Mucosa of rectum (tissue), 2 donors: ENCODE measurements at regions not wholly inside any gene's neighbourhood (a gene's known extent, or its start where the extent isn't known, plus 50 kb on each side); places are given as distances from the start of the nearest gene placed in this dataset.
A peak's percentile ranks its signal among the peaks of the same experiment; 100 is the strongest.

Experiments
- H3K27ac ChIP-seq, 2 donors: one replicate each; pipeline ENCODE4 v1.7.0; 2013; ENCODE audit warnings: inconsistent platforms in 2 of 2, low read depth in 2 of 2, low read length in 2 of 2
- H3K27me3 ChIP-seq, 2 donors: one replicate each; pipeline ENCODE4 v1.7.0; 2013; ENCODE audit warnings: low read length in 2 of 2; ENCODE audit not compliant: control insufficient read depth in 2 of 2, insufficient read depth in 2 of 2
- H3K36me3 ChIP-seq, 2 donors: one replicate each; pipeline ENCODE4 v1.7.0; 2013; ENCODE audit warnings: low read length in 2 of 2; ENCODE audit not compliant: control insufficient read depth in 2 of 2, insufficient read depth in 2 of 2
- H3K4me1 ChIP-seq, 2 donors: one replicate each; pipeline ENCODE4 v1.7.0; 2013; ENCODE audit warnings: low read length in 2 of 2, mild to moderate bottlenecking in 1 of 2; ENCODE audit not compliant: control insufficient read depth in 2 of 2, insufficient read depth in 2 of 2
- H3K4me3 ChIP-seq, 2 donors: one replicate each; pipeline ENCODE4 v1.7.0; 2013; ENCODE audit warnings: low read length in 2 of 2
- H3K9ac ChIP-seq, 2 donors: one replicate each; pipeline ENCODE4 v1.7.0; 2013; ENCODE audit warnings: low read length in 2 of 2, low read depth in 1 of 2, mild to moderate bottlenecking in 1 of 2
- H3K9me3 ChIP-seq, 2 donors: one replicate each; pipeline ENCODE4 v1.7.0; 2013; ENCODE audit warnings: low read length in 2 of 2; ENCODE audit not compliant: control insufficient read depth in 2 of 2
- donor health status: healthy.
- donor health status: Normal muscosa, but diverticular disease.

- Histone ChIP-seq H3K4me3 (no peak overlapping the region), H3K27ac (no peak overlapping the region), H3K4me1 (no peaks in the 10 kb centered on the region), H3K36me3 (no peaks in the 10 kb centered on the region), H3K9ac (no peak overlapping the region), H3K27me3 (no peaks in the 10 kb centered on the region), H3K9me3 (no peaks in the 10 kb centered on the region)
Observed at GRCh38 chr5:96563816-96564215, 98.4 kb upstream of the CAST start.

GRCh38 chr5:96565582-96566265, 96.5 kb upstream of the CAST start:
- H3K36me3 ChIP-seq = no peaks in the 10 kb centered on the region
- H3K27me3 ChIP-seq = no peaks in the 10 kb centered on the region
- no peak overlapping the region for H3K27ac ChIP-seq
- H3K9me3 ChIP-seq = no peaks in the 10 kb centered on the region
- H3K9ac ChIP-seq = no peak overlapping the region
- no peaks in the 10 kb centered on the region for H3K4me1 ChIP-seq
- H3K4me3 ChIP-seq = no peak overlapping the region

- H3K36me3 ChIP-seq = no peaks in the 10 kb centered on the region
- no peak overlapping the region for H3K27ac ChIP-seq
- no peak overlapping the region for H3K9ac ChIP-seq
- no peaks in the 10 kb centered on the region for H3K4me1 ChIP-seq
- no peaks in the 10 kb centered on the region for H3K27me3 ChIP-seq
- no peaks in the 10 kb centered on the region for H3K9me3 ChIP-seq
- peak overlapping the region in 1 of 2 donors; percentile 8 for H3K4me3 ChIP-seq
Observed at GRCh38 chr5:96566833-96567587, 95.2 kb upstream of the CAST start.

- Histone ChIP-seq H3K4me1 (no peaks in the 10 kb centered on the region), H3K4me3 (no peak overlapping the region), H3K9me3 (no peaks in the 10 kb centered on the region), H3K27me3 (no peaks in the 10 kb centered on the region), H3K36me3 (no peaks in the 10 kb centered on the region), H3K9ac (no peak overlapping the region), H3K27ac (no peak overlapping the region)
Observed at GRCh38 chr5:96569332-96569731, 92.8 kb upstream of the CAST start.

GRCh38 chr5:96569770-96570169, 92.4 kb upstream of the CAST start:
- Histone ChIP-seq H3K4me3 (no peak overlapping the region), H3K9ac (no peak overlapping the region), H3K9me3 (no peaks in the 10 kb centered on the region), H3K4me1 (no peaks in the 10 kb centered on the region), H3K27ac (no peak overlapping the region), H3K27me3 (no peaks in the 10 kb centered on the region), H3K36me3 (no peaks in the 10 kb centered on the region)

- Histone ChIP-seq H3K27ac (no peak overlapping the region), H3K27me3 (no peaks in the 10 kb centered on the region), H3K9ac (no peak overlapping the region), H3K36me3 (no peaks in the 10 kb centered on the region), H3K9me3 (no peaks in the 10 kb centered on the region), H3K4me3 (no peak overlapping the region), H3K4me1 (no peaks in the 10 kb centered on the region)
Observed at GRCh38 chr5:96572864-96573512, 89.2 kb upstream of the CAST start.

- Histone ChIP-seq H3K27me3 (no peaks in the 10 kb centered on the region), H3K27ac (no peak overlapping the region), H3K4me3 (no peak overlapping the region), H3K36me3 (no peaks in the 10 kb centered on the region), H3K4me1 (no peaks in the 10 kb centered on the region), H3K9me3 (no peaks in the 10 kb centered on the region), H3K9ac (no peak overlapping the region)
Observed at GRCh38 chr5:96573513-96573894, 88.7 kb upstream of the CAST start.

GRCh38 chr5:96576876-96577275, 85.3 kb upstream of the CAST start:
- no peaks in the 10 kb centered on the region for H3K4me1 ChIP-seq
- no peak overlapping the region for H3K27ac ChIP-seq
- H3K9ac ChIP-seq = no peak overlapping the region
- no peaks in the 10 kb centered on the region for H3K27me3 ChIP-seq
- H3K36me3 ChIP-seq = no peaks in the 10 kb centered on the region
- H3K9me3 ChIP-seq = no peaks in the 10 kb centered on the region
- H3K4me3 ChIP-seq = no peak overlapping the region

- H3K27me3 ChIP-seq = no peaks in the 10 kb centered on the region
- H3K4me3 ChIP-seq = no peak overlapping the region
- no peaks in the 10 kb centered on the region for H3K9me3 ChIP-seq
- H3K4me1 ChIP-seq = peaks cover 0 to 2% of the 10 kb centered on the region in 2 donors
- no peak overlapping the region for H3K27ac ChIP-seq
- no peak overlapping the region for H3K9ac ChIP-seq
- no peaks in the 10 kb centered on the region for H3K36me3 ChIP-seq
Observed at GRCh38 chr5:96577909-96578308, 84.3 kb upstream of the CAST start.

GRCh38 chr5:96579711-96580110, 82.5 kb upstream of the CAST start:
- no peak overlapping the region for H3K4me3 ChIP-seq
- H3K4me1 ChIP-seq = peaks cover 0 to 2% of the 10 kb centered on the region in 2 donors
- no peak overlapping the region for H3K27ac ChIP-seq
- H3K9me3 ChIP-seq = no peaks in the 10 kb centered on the region
- no peaks in the 10 kb centered on the region for H3K36me3 ChIP-seq
- H3K27me3 ChIP-seq = no peaks in the 10 kb centered on the region
- H3K9ac ChIP-seq = no peak overlapping the region
